ENCODE measurements at regions not wholly inside any gene's neighbourhood (a gene's known extent, or its start where the extent isn't known, plus 50 kb on each side); places are given as distances from the start of the nearest gene placed in this dataset.

GRCh38 chr3:81003008-81003645, 758.3 kb downstream of the GBE1 start:
- no peaks in the 10 kb centered on the region for H3K9me3 ChIP-seq
- H3K4me3 ChIP-seq, result no peak overlapping the region
- DNase-seq, result no peak
- no peak for TF ChIP-seq POLR2A (IDR thresholded peaks at IDR 0.05)
- TF ChIP-seq CTCF (IDR thresholded peaks at IDR 0.05), result no peak
- no peak for TF ChIP-seq POLR2AphosphoS5 (IDR thresholded peaks at IDR 0.05)
- no peak for TF ChIP-seq EP300 (IDR thresholded peaks at IDR 0.05; ENCODE audit: low read depth)
- in situ Hi-C loops (cut with MboI; ENCODE audit: low pct_ligation_motif_present in 1 of 4, low pct_unique_long_range_greater_than_20kb in 1 of 4, low sequenced_read_pairs in 3 of 4) (no loop called here), intact Hi-C loops (cut with DNase I; ENCODE audit: low total_unique reads) (loop anchor here (1.0 kb wide), 1 partner anchor 44 kb away; no protein-coding TSS in a partner anchor)
- H3K27ac ChIP-seq, result no peak overlapping the region
- no peaks in the 10 kb centered on the region for H3K36me3 ChIP-seq
- no peaks in the 10 kb centered on the region for H3K27me3 ChIP-seq
- 50 to 57% methylated on average over 1 of the region's 1 CpG for WGBS, 2 donors (ENCODE audit: low coverage in 1 of 2)
- no peaks in the 10 kb centered on the region for H3K4me1 ChIP-seq

- Histone ChIP-seq H3K27ac (no peak overlapping the region), H3K27me3 (no peaks in the 10 kb centered on the region), H3K36me3 (no peaks in the 10 kb centered on the region), H3K4me3 (no peak overlapping the region), H3K9me3 (no peaks in the 10 kb centered on the region), H3K4me1 (no peaks in the 10 kb centered on the region)
- WGBS, 2 donors (ENCODE audit: low coverage in 1 of 2), result 75% methylated on average over 1 of the region's 1 CpG; no CpG with 5 or more reads in 1 of the 2 donors
- intact Hi-C loops (cut with DNase I; ENCODE audit: low total_unique reads), result no loop called here
- in situ Hi-C loops (cut with MboI; ENCODE audit: low pct_ligation_motif_present in 1 of 4, low pct_unique_long_range_greater_than_20kb in 1 of 4, low sequenced_read_pairs in 3 of 4), result no loop called here
- no peak for DNase-seq
- TF ChIP-seq EP300 (IDR thresholded peaks at IDR 0.05; ENCODE audit: low read depth) (no peak), POLR2AphosphoS5 (IDR thresholded peaks at IDR 0.05) (no peak), POLR2A (IDR thresholded peaks at IDR 0.05) (no peak), CTCF (IDR thresholded peaks at IDR 0.05) (no peak)
Observed at GRCh38 chr3:80999481-80999880, 762.0 kb downstream of the GBE1 start.

GRCh38 chr3:80998022-80998421, 763.4 kb downstream of the GBE1 start:
- intact Hi-C loops (cut with DNase I; ENCODE audit: low total_unique reads), result no loop called here
- no peak for DNase-seq

GRCh38 chr3:80997622-80998021, 763.8 kb downstream of the GBE1 start:
- in situ Hi-C loops (cut with MboI; ENCODE audit: low pct_ligation_motif_present in 1 of 4, low pct_unique_long_range_greater_than_20kb in 1 of 4, low sequenced_read_pairs in 3 of 4), result no loop called here
- no peak overlapping the region for H3K27ac ChIP-seq
- intact Hi-C loops (cut with DNase I; ENCODE audit: low total_unique reads), result no loop called here

More at GRCh38 chr3:80998022-80998421, 763.4 kb downstream of the GBE1 start:
- Histone ChIP-seq H3K9me3 (no peaks in the 10 kb centered on the region), H3K4me1 (no peaks in the 10 kb centered on the region), H3K4me3 (no peak overlapping the region), H3K36me3 (no peaks in the 10 kb centered on the region), H3K27ac (no peak overlapping the region), H3K27me3 (no peaks in the 10 kb centered on the region)
- in situ Hi-C loops (cut with MboI; ENCODE audit: low pct_ligation_motif_present in 1 of 4, low pct_unique_long_range_greater_than_20kb in 1 of 4, low sequenced_read_pairs in 3 of 4), result no loop called here
- 75 to 83% methylated on average over 2 of the region's 2 CpGs for WGBS, 2 donors (ENCODE audit: low coverage in 1 of 2)
- TF ChIP-seq CTCF (IDR thresholded peaks at IDR 0.05) (no peak), POLR2A (IDR thresholded peaks at IDR 0.05) (no peak), POLR2AphosphoS5 (IDR thresholded peaks at IDR 0.05) (no peak), EP300 (IDR thresholded peaks at IDR 0.05; ENCODE audit: low read depth) (no peak)

More at GRCh38 chr3:80997622-80998021, 763.8 kb downstream of the GBE1 start:
- Histone ChIP-seq H3K27me3 (no peaks in the 10 kb centered on the region), H3K36me3 (no peaks in the 10 kb centered on the region), H3K4me3 (no peak overlapping the region), H3K4me1 (no peaks in the 10 kb centered on the region), H3K9me3 (no peaks in the 10 kb centered on the region)
- no peak for DNase-seq
- TF ChIP-seq EP300 (IDR thresholded peaks at IDR 0.05; ENCODE audit: low read depth) (no peak), POLR2A (IDR thresholded peaks at IDR 0.05) (no peak), POLR2AphosphoS5 (IDR thresholded peaks at IDR 0.05) (no peak), CTCF (IDR thresholded peaks at IDR 0.05) (no peak)
- WGBS, 2 donors (ENCODE audit: low coverage in 1 of 2), result 78 to 83% methylated on average over 3 of the region's 3 CpGs
